ENCODE measurements at regions not wholly inside any gene's neighbourhood (a gene's known extent, or its start where the extent isn't known, plus 50 kb on each side); places are given as distances from the start of the nearest gene placed in this dataset.

GRCh38 chr1:48164571-48164970 is 57.9 kb upstream of the SLC5A9 start:
- DNase-seq: no peak

GRCh38 chr1:48160486-48161132 is 61.9 kb upstream of the SLC5A9 start:
- DNase-seq: no peak

GRCh38 chr1:48139275-48139674 is 83.2 kb upstream of the SLC5A9 start:
- DNase-seq: no peak

- DNase-seq: no peak
Observed at GRCh38 chr1:48127735-48128685, 94.5 kb upstream of the SLC5A9 start.

GRCh38 chr1:48123647-48124046 is 98.9 kb upstream of the SLC5A9 start:
- no peak for DNase-seq

- DNase-seq: no peak
Observed at GRCh38 chr1:48121955-48122354, 100.6 kb upstream of the SLC5A9 start.

- DNase-seq: no peak
Observed at GRCh38 chr1:48120621-48121020, 101.9 kb upstream of the SLC5A9 start.

GRCh38 chr1:48115835-48116234 is 106.7 kb upstream of the SLC5A9 start:
- DNase-seq: no peak

- DNase-seq: no peak
Observed at GRCh38 chr1:48114596-48115382, 107.7 kb upstream of the SLC5A9 start.

GRCh38 chr1:48109390-48110013 is 112.3 kb upstream of the TRABD2B start:
- no peak for DNase-seq

GRCh38 chr1:48107516-48107915 is 110.3 kb upstream of the TRABD2B start:
- no peak for DNase-seq

GRCh38 chr1:48106049-48106448 is 108.9 kb upstream of the TRABD2B start:
- DNase-seq: no peak

- DNase-seq: no peak
Observed at GRCh38 chr1:48105165-48105564, 108.0 kb upstream of the TRABD2B start.

GRCh38 chr1:48103495-48103894 is 106.3 kb upstream of the TRABD2B start:
- no peak for DNase-seq

- DNase-seq: no peak
Observed at GRCh38 chr1:48102766-48103165, 105.6 kb upstream of the TRABD2B start.

- DNase-seq: no peak
Observed at GRCh38 chr1:48099072-48099773, 102.0 kb upstream of the TRABD2B start.

GRCh38 chr1:48093696-48094528 is 96.7 kb upstream of the TRABD2B start:
- peak; percentile 75 for DNase-seq

GRCh38 chr1:48093147-48093546 is 96.0 kb upstream of the TRABD2B start:
- DNase-seq: no peak

GRCh38 chr1:48092401-48092800 is 95.2 kb upstream of the TRABD2B start:
- no peak for DNase-seq

- no peak for DNase-seq
Observed at GRCh38 chr1:48089356-48089891, 92.2 kb upstream of the TRABD2B start.

GRCh38 chr1:48084826-48085225 is 87.6 kb upstream of the TRABD2B start:
- DNase-seq: no peak
